SH-SY5Y (cell line): ENCODE measurements at regions not wholly inside any gene's neighbourhood (a gene's known extent, or its start where the extent isn't known, plus 50 kb on each side); places are given as distances from the start of the nearest gene placed in this dataset.

Experiments used
- GATA2 ChIP-seq: IDR thresholded peaks from 2 replicates; pipeline ENCODE4 v1.6.1; 2011; ENCODE audit warnings: mild to moderate bottlenecking, low read depth, low read length
- GATA3 ChIP-seq: IDR thresholded peaks from 2 replicates; pipeline ENCODE4 v1.6.1; 2011; ENCODE audit warnings: low read depth, mild to moderate bottlenecking, low read length, moderate library complexity

GRCh38 chr4:134756421-134756820 is 554.8 kb upstream of the PABPC4L start:
- TF ChIP-seq GATA3 = peak; percentile 36; the same call in 1 of the 2 replicates
- TF ChIP-seq GATA2 = peak; percentile 24; the same call in 1 of the 2 replicates

- no peak for TF ChIP-seq GATA3
- no peak for TF ChIP-seq GATA2
These were observed 552.9 kb upstream of the PABPC4L start for GRCh38 chr4:134754301-134755019.

DNA sequence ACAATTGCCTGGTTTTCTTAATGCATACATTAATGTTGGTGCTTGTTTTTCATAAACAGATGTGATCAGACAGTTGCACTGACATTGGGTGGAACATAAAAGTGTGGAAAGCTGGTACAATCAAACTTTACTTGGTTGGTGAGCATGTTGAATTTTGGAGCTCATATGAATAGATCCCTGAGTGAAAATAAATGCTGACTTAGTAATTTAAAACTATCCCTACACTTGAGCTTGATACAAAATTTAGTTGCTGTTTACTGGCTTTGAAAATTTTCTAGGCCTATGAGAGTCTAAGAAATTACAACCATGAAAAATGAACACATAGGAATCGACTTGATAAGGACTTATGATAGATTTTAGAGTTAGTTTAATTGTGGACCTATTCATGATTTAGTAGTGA is 551.8 kb upstream of the PABPC4L start:
- no peak for TF ChIP-seq GATA3
- TF ChIP-seq GATA2 = no peak

DNA sequence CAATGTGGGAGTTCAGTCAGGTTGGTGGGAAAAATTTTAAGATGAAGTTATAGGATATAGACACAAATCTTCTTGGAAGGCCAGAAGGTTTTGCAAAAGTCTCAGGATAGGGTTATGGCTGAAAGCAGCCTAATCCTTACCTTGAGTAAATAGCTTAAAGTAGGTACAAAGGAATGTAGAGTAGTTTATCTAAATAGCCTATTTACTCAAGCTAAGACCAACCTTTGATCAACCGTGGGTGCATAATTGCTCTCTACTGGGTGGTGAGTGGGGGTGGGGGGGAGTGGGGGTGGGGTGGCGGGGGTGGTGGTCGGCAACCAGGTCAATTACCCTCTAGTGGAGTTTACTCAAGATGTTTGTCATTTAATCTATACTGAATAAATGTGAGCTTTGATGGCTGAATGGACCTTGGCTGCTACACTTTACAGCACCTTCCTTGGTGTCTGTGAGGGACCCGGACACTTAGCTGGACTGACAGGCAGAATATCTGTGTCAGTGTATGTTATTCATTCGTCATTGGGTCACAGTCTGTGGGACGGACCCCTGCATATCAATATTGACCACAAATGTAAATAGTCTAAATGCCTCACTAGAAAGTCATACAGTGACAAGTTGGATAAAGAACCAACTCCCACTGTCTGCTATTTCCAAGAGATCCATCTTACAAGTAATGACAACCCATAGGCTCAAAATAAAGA is 545.7 kb upstream of the PABPC4L start:
- TF ChIP-seq GATA2 (no peak), GATA3 (no peak)

DNA sequence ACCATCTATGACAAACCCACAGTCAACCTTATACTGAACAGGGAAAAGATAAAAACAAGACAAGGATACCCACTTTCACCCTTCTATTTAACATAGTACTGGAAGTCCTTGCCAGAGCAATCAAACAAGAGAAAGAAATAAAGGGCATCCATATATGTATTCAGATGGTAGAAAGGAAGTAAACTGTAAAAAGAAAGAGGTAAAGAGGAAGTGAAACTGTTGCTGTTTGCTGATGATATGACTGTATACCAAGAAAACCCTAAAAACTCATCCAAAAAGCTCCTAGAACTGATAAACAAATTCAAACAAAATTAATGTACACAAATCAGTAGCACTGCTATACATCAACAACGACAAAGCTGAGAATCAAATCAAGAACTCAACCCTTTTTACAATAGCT is 538.7 kb upstream of the PABPC4L start:
- TF ChIP-seq GATA2 = no peak
- no peak for TF ChIP-seq GATA3

DNA sequence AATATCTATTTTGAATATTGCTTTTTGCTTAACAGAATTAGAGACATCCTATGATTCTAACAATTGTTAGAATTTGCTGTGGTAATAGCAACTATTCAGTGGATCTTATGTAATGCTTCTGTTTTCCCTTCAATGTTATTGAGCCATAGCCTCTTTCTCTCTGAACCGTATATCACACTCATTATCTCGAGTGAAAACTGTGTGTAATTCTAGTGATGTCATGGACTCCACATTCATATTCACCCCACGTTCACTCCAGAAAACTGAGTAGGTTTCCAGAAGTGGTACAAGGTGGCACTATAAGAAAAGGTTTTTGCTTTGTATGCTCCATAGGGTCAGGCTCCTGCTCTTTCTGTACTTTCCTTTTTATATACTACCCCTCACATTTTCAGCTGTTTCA is 534.3 kb upstream of the PABPC4L start:
- TF ChIP-seq GATA3 (no peak), GATA2 (no peak)

- TF ChIP-seq GATA3 (no peak), GATA2 (no peak)
These were observed 526.1 kb upstream of the PABPC4L start for GRCh38 chr4:134727696-134728095.

DNA sequence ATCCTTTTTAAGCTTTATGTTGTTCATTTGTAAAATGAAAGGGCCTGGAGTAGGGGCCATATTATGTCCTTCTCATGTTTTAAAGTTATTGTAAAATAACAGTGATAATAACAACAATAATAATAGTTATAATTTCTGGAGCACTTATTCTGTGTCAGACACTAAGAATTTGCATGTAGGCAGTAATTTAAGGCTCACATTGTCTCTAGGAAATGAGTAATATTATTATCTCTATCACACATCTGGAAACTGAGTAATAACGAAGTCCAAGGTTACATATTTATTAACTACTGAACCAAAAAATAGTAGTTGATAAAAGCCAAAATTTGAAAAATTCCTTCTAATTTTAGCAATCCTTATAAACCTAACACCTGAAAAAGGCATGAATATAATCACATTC is 520.7 kb upstream of the PABPC4L start:
- TF ChIP-seq GATA2 (no peak), GATA3 (no peak)

GRCh38 chr4:134720030-134720429 is 518.4 kb upstream of the PABPC4L start:
- TF ChIP-seq GATA3 (no peak), GATA2 (no peak)

- TF ChIP-seq GATA2 (no peak), GATA3 (no peak)
These were observed 507.0 kb upstream of the PABPC4L start for GRCh38 chr4:134708616-134709015.

DNA sequence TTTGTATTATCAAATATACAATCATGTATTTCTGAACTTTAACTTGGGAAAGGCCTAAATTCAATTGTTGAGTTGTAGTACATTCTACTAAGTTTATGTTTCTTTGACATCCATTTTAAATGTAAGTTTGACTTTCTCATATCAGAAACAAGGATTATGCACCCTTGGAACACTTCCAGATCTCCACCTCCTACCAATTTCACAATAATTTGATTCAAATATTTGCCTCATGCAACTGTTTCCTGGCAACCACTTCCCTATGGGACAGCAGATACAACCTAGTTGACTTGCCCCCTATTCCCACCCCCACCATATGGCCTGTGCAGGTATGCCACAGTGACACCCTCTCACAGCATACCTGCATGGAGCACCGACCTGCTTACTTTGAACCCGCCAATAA is 506.4 kb upstream of the PABPC4L start:
- no peak for TF ChIP-seq GATA2

DNA sequence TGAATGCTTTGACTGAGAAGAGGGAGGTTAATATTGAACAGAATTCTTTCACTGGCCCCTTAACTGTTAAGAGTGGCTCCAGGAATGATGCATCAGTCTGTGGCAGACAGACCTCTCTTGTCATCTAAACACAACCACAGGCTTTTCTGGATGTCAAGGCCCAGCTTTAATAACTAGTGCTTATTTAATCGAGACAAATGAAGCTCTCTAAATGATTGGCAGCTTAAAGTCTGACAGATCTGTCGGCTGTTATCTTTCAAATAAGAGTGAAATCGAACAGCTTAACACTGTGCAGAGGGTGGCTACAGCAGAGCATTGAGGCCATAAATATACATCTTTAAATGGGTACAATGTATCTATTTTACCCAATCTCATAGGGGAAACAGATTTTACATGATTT is 500.8 kb upstream of the PABPC4L start:
- no peak for TF ChIP-seq GATA2
- TF ChIP-seq GATA3 = no peak

GRCh38 chr4:134700251-134700650 is 498.7 kb upstream of the PABPC4L start:
- TF ChIP-seq GATA2 = no peak
- TF ChIP-seq GATA3 = no peak

DNA sequence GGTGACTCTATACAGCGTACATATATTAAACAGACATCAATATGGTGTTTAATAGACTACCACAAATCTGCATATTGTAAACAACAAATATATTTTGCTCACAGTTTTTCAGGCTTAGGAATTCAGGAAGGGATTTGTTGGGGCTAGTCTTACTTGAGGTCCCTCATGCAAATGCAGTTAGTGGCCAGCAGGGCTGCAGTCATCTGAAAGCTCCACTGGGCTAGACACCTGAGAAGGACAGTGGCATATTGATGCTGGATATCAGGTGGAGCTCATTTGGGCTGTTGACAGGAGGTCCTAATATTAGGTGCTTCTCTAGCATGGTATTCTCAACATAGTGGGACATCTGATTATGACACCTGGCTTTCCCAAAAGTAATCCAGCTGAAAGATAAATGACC is 493.8 kb upstream of the PABPC4L start:
- TF ChIP-seq GATA3 (no peak), GATA2 (no peak)

- TF ChIP-seq GATA3 = no peak
- no peak for TF ChIP-seq GATA2
These were observed 490.3 kb upstream of the PABPC4L start for GRCh38 chr4:134691915-134692314.
